DMS114 treated with DMSO at 0.1 percent for 48 hours (cell line): ENCODE measurements at regions not wholly inside any gene's neighbourhood (a gene's known extent, or its start where the extent isn't known, plus 50 kb on each side); places are given as distances from the start of the nearest gene placed in this dataset.
"Not testable (repeated sequence)": the region's sequence is repeated elsewhere in the genome, so short reads cannot be mapped to it uniquely, and the experiment has no call there.

Experiments used
- DNase-seq: peaks from one replicate; lab custom pipeline; 2025; ENCODE audit not compliant: unreplicated experiment; lab: John Stamatoyannopoulos, UW

DNA sequence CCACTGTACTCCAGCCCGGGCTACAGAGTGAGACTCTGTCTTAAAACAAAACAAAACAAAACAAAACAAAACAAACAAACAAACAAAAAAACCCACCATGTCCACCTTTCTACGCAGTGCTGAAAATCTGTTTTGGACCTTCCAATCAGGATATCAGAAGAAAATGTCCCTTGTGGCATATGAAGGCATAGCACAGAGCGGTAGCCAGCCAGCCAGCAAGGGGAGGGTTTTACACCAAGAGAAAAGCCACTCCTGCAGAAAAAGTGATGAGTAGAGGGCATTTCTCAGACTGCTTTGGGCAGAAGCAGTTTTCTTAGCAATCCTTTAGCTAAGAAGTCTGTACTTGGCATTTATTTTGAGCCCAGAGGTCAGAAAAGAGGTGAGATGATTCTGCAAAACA, 612.2 kb downstream of the TYW1 start:
- DNase-seq = no peak

DNA sequence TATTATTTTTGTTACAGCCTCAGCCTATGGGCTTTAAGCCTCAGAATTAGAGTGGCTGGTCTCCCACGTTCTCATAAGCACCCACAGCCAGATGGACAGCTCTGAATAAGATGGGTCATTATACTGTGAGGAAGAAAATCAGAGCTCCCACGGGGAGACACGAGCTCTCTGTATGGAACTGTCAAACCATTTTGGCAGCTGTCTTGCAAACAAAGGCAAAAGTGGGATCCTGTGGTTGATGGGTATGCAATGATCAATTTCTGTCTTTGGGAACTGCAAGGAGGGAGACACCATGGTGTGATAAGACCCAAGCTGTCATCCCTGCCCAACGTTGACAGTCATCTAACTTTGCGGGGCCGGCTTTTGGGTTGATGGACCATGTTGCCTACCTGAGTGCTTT, 614.3 kb downstream of the TYW1 start:
- DNase-seq = no peak

DNA sequence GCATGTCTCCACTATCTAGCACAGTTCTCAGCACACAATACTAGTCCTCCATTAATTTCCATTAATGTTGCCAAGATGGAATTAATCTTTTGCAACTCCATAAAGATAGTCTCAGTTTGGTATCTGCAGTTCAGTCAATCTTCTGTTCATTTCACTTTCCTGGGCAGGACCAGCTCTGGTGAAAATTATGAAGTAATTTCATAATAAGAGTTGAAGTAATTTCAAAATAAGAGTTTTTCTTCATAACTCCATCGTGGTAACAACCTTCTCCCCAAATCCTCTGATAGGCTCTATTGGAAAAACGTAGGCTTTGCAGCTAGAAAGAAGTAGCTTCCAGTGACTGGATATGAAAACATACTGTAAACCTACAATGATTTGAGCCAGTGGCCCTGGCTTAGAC, 618.2 kb downstream of the TYW1 start:
- DNase-seq = no peak

DNA sequence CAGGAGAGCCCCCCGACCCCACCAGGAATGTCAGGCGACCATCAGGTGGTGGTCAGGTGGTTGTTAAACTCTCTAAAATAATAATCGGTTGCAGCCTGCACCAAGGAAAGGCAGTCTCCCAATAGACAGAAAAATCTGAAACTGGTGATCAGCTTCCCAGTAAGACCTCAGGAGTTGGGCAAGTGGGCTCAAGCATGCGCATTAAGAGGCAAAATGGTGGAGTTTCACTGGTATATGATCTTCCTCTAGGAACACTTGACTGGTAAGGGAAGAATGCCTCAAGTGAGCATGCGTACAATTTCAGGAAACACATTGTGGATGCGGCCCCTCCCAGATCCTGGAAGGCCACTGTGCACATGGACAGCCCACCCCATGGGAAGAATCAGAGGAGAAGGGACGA, 619.9 kb downstream of the TYW1 start:
- DNase-seq = no peak

DNA sequence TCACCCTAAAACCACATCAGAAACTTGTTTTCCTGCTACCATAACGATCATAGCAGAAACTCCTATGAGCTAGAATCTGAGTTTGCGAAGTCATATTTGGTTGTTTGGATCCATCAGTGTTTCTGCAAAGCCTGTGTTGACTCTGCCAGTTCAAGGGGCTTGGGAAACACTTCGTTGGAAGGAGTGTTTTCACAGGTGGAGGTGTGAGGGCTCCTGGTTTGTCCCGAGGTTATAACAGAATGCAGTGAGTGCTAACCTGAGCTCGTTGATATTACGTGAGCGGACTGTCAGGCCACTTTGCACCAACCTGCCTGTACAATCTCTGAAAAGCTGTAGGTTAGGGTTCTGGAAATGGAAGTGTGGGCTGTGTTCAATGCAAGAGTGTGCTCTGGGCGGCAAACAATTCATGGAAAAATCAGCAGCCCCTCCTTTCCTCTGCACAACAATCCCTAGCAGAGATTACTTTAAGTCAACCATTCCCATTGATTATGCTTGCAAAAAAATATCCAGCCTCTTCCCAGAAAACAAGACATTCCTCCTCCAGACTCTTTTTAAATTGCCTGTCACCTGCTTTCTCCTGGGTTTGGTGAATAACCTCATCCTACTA, 622.0 kb downstream of the TYW1 start:
- no peak for DNase-seq

DNA sequence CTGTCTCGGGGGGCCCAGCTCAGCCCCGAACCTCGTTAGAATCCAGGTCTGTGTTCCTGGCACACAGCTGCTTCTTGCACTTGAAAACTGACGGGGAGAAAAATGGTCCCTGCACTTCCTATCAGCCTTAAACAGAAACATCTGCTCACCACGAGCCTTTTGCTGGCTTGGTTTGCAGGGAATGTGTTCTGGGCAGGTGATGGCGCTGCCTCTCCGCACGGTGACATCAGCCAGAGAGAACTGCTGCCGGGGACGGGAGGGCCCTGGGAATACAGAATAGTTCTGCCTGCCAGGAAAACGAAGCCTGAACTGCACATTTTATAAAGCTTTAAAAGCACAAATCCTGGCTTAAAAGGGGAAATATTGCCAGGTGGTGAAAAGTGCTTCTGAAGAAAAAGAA, 622.5 kb downstream of the TYW1 start:
- DNase-seq = no peak

DNA sequence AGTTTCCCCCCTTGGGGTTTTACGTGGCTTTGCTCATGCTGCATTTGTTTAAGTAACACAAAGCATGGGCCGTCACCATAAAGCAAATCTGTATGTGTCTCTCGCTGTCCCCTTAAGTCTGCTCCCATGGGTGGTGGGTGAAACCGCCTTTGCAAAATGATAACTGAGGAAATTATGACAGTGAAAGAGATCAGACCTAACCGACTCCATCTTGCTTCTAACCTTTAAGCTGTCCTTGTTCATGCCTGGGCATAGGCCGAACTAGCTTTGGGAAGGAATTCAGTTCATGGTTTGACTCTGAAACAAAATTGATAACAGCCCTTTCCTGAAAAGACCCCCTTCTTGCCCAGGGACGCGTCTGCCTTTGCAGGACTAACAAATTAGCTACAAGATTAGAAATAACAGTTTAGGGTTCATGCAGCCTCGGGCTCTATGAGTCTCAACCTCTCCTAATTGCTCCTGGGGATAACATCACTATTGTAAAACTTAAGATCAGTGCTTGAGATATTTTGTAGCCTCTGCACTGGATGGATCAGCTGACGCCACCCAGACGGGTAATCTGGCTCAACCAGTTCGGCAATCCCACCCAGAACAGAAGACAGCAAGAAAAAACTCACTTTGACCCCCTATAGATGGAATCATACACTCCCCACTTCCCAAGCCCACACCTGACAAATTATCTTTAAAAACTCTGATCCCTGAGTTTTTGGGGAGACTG, 623.7 kb downstream of the TYW1 start:
- no peak for DNase-seq

DNA sequence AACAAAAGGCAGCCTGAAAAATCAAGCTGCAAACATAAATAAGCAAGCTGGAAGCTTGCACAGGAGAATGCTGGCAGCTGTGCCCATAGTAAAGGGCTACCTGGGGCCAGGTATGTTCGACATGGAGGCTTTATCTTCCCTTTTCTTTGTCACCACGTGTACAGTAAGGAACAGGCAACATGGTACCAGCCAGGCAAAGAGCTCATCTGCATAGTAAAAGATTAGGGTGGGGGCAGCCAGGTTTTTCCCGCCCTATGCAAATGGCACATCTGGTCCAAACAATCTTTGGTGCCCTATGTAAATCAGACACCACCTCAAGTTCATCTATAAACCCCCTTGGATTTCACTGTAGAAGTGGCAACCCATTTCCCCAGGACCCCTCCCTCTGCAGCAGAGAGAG, 625.1 kb downstream of the TYW1 start:
- DNase-seq = no peak

DNA sequence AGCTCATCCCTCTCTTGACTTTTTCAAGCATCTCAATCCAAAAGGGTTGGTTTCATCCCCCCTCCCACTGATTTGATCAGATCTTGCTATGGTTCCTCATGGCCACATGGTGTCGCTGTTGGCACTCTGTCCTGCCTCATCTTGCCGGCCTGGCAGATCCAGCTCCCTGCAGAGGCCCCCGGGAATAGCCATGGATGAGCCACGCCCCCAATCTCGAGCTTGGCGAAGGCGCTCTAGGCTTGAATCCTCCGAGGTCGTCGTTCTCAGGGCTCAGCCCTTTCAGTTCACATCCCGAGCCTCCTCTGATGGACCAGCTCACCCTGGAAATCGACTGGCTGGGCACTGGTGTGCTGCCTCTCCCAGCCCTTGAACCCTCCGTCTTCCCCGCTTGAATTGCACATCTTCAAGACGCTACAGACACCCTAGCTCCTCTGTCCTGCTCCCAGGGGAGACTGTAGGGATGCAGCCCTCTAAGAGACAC, 628.7 kb downstream of the TYW1 start:
- peak; percentile 78 for DNase-seq

DNA sequence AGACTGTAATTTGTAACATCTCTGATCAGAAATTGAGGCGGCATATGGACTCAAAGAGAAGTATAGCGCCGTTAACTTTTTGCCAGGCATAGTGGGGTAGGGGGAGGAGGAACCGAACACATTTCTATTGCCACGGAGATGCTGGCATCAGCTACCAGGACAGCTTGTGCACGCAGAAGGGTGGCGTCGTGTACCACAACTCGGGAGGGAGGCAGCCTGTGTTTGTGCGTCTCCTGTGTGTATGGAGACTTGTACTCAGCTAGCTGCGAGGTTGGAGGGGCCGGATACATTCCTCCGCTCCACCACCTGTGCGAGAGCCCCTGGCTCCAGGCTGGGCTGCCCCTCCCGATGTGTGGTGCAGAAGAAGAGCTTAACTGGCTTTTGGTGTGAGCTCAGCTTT, 634.8 kb downstream of the TYW1 start:
- DNase-seq = no peak

DNA sequence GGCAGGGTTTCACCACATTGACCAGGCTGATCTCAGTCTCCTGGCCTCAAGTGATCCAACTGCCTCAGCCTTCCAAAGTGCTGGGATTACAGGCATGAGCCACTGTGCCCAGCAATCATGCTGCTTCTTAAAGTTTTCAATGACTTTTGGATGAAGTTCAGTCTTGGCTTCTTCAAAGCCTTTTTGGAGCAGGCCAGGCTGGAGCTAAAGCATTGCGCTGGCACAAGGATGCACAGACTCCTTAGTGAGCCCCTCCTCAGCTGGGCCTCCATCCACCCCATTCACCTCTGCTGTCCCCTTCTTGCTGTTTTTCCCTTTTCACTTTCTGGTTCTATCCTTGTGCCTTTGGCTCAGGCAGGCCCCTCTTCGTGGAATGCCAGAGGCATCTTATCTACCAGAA, 638.6 kb downstream of the TYW1 start:
- DNase-seq = no peak

DNA sequence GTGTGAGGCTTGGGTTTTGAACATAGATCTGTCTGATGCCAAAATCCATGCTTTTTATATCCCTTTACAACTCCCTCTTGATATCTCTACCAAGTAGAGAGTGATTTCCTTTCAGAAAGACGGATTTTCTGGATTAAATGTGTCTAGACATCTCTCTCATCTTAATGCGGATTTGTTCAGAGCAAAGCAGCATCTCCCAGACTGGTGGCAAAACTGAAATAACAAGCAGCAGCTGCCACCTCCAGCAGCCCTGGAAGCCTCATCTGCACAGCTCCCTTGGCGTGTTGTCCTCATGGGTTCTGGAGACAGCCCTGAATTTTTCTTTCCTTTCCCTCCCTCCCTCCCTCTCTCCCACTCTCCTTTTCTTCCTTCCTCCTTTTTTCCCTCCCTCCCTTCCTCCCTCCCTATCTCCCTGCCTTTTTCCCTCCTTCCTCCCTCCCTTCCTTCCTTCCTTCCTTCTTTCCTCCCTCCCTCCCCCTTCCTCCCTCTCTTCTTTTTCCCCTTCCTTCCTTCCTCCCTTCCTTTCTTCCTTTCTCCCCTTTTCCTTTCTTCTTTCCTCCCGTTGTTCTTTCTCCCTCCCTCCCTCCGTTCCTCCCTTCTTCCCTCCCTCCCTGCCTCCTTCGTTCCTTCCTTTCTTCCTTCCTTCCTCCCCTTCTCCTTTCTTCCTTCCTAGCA, 639.9 kb downstream of the TYW1 start:
- no peak for DNase-seq

DNA sequence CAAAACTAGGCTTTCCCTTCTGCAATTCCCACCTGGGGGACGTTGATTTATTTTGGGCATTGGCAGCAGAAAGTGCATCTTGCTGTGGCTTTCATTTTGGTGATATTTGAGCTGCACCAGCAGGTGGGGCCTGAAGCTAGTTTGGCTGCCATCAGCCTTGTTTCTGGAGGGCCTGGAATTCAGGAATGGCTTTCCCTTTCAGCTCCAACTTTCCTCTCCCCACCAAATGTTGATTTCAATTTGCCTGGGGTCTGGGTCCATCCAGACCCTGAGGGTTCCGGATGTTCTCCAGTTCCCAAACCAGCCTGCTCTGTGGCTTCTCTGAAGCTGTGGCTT, 640.4 kb downstream of the TYW1 start:
- DNase-seq = peak; percentile 3

DNA sequence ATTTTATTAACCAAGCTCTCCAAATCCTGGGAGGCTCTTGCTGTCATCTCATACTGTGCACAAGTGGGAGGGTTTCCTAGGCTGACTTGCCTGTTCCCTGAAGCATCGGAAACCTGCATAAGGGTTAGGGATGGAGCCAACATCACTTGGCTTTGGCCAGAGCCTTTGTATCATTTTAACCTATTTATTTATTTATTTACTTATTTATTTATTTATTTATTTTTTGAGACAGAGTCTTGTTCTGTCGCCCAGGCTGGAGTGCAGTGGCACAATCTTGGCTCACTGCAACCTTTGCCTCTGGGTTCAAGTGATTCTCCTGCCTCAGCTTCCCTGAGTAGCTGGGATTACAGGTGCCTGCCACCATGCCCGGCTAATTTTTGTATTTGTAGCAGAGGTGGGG, 645.9 kb downstream of the TYW1 start:
- DNase-seq = not testable (repeated sequence)

DNA sequence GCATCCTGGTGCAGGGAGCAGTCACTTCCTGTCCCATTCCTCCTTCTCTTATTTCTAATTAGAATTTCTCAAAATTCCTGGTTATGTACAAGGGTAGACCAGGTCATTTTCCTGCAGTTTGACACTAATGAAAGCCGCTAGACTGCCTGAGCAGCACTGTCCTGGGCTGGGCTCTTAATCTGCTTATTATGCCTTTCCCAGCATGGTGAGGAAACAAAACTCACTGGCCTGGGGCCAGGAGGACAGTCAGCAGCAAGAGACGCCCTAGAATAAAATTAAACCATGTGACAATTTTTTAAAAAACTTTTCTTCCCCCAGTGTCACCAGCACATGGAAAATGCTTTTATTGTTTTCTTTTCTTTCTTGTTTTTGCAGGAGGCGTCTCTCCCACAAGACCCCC, 647.5 kb downstream of the TYW1 start:
- no peak for DNase-seq

DNA sequence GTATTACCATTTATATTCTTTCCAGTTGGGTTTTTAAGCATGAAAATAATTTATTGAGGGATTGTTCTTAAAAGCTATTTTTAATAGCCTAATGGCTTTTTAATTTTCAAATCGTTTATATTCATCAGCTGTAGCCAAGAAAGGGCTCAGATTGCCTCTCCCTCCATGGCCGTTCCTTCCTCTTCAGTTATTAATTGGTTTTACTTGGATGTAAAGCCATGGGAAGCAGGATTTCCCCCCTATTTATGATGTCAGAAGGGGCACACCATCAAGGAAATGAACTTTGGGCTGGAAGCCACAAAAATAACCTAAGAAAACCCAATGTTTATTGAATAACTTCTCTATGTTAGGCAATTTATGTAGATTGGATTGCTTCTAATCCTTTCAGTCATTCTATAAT, 656.3 kb downstream of the TYW1 start:
- DNase-seq = no peak

DNA sequence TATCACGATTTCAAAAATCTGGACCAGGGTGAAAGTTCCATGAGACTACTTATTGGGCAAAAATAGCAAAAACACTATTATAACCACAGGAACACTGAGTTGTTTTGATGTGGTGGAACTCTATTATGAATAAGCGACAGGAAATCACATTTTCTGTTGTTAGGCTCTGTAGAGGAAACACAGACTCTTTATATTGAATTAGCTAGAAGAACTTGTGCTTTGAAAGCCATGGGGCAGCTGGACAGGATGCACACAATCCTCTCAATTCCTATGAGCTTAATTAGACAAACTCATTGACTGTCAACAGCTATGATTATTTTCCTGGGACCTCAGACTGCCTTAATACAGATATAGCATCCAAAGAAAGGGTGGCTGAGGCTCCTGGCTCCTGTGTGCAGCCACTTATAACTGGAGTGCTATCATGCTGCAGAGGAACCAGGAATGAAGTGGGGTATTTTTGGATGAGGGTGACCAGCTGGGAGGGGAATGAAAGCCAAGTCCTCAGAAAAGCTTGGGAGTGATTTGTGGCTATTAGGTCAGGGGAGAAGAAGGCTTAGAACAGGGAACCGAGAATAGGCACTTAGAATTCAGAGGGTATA, 657.3 kb downstream of the TYW1 start:
- no peak for DNase-seq

DNA sequence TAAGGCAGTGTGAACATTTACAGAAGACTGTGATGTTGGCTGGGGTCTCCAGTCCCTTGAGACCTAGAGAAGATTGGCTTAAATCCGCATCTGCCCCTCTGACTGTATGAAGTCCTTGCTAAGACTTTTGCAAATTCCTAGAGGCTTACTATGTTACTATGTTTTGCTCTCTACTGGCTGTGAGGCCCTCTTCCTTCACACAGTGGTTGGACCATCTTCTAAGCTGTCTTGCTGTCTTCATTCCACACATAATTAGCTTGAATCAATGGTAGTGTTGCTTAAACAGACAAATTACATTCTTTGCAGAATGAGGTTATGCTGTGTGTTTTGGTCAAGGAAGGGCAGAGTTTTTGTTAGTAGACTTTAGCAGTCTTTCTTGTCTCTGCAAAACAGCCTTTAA, 658.0 kb downstream of the TYW1 start:
- no peak for DNase-seq

DNA sequence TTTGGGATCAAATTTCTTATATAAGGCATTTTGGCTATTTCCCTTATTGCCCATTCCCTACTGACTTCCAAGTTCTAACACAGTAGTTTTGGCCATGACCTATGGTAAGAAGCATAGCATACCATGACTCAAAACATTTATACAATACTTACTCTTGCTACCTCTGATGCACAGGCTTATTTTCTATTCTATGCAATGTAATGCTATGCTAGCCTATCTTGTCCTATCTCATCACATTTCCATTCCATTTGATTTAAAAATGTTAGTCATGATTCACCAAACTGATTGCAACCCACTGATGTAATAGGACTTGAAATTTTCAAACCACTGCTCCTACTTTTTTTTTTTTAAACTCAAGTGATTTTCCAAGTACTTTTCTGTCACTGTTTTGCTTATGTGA, 658.5 kb downstream of the TYW1 start:
- no peak for DNase-seq

DNA sequence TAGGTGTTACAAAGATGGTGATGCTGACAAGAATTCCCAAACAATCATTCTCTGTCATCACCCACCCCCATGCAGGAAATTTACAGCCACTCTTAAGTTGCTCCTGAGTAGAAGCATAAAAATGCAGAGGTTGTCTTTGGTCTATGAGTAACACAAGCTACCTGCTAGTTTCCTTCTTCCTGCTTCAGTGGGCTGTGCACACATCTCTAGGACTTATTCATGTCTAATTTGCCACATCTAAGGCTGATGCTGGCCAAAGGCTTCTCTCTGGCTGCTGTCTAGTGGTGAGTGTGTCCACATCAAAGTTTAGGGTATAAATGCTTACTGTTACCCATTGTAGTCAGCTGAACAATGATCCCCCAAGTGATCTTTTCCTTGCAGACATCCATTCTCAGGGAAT, 662.5 kb downstream of the TYW1 start:
- no peak for DNase-seq

DNA sequence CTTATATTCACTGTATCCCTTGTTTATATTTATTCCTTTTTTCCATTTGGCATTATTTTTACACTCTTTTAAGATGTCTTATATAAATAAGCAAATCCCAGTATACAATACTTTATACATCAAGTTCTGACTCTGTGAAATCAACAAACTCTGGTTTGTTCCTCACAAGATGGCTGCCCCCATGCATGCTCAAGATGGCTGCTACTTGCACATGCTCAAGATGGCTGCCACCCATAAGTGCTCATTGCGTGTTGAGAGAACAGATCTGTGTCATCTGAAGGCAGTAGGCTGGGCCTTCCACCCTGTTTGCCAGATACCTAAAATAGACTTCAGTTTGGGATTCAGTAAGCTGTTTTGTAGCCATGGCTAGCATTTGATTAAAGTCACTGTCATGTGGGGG, 666.2 kb downstream of the TYW1 start:
- no peak for DNase-seq

DNA sequence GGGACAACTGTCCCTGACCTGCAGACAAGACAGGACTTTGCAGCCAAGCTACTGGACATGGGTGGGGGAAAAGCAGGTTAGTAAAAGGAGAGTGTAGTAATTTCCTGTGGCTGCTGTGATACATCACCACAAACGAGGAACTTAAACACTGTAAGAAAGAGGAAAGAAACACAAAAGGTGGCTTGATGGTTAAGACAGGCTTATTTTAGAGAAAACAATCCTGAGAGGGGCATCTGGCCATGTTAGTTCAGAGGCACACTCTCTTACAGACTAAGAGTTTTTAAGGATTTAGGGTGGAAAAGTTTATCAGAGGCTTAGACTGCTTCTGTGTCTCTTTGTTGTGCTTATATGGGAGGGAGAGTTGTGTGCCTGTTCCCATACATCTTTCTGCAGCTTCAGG, 667.0 kb downstream of the TYW1 start:
- DNase-seq = no peak
